Astrocyte of the spinal cord (primary cell): ENCODE measurements at regions not wholly inside any gene's neighbourhood (a gene's known extent, or its start where the extent isn't known, plus 50 kb on each side); places are given as distances from the start of the nearest gene placed in this dataset.

ENCODE experiments used
- DNase-seq: peaks from one replicate; pipeline ENCODE4 v3.0.0; 2011; ENCODE audit warnings: low read depth, low spot score
- H3K4me3 ChIP-seq: 2 replicates; pipeline ENCODE4 v1.5.1; 2011; ENCODE audit warnings: low read depth, mild to moderate bottlenecking, low read length, moderate library complexity
- CTCF ChIP-seq: IDR thresholded peaks from 2 replicates; pipeline ENCODE4 v1.5.1; 2012; ENCODE audit warnings: low read depth, mild to moderate bottlenecking, low read length, inconsistent platforms
- in situ Hi-C: cut with HindIII; loops from 2 replicates; pipeline ENCODE4 v1.10.0; 2017; ENCODE audit warnings: low sequenced_read_pairs

GRCh38 chr1:112317611-112318062, 78.4 kb upstream of the CTTNBP2NL start:
- no peak for DNase-seq
- in situ Hi-C loops: no loop called here
- no peak overlapping the region for H3K4me3 ChIP-seq
- TF ChIP-seq CTCF: no peak

GRCh38 chr1:112318263-112318662, 77.8 kb upstream of the CTTNBP2NL start:
- TF ChIP-seq CTCF: no peak
- no peak overlapping the region for H3K4me3 ChIP-seq
- in situ Hi-C loops: no loop called here
- DNase-seq: no peak

GRCh38 chr1:112318698-112319370, 77.2 kb upstream of the CTTNBP2NL start:
- in situ Hi-C loops: no loop called here
- H3K4me3 ChIP-seq: no peak overlapping the region
- TF ChIP-seq CTCF: no peak
- no peak for DNase-seq

- DNase-seq: no peak
- no peak overlapping the region for H3K4me3 ChIP-seq
- no peak for TF ChIP-seq CTCF
- in situ Hi-C loops: no loop called here
These were observed 76.5 kb upstream of the CTTNBP2NL start for GRCh38 chr1:112319371-112320040.

- no peak overlapping the region for H3K4me3 ChIP-seq
- TF ChIP-seq CTCF: no peak
- in situ Hi-C loops: no loop called here
- DNase-seq: no peak
These were observed 76.0 kb upstream of the CTTNBP2NL start for GRCh38 chr1:112320058-112320457.

- no peak for TF ChIP-seq CTCF
- in situ Hi-C loops: no loop called here
- no peak for DNase-seq
- no peak overlapping the region for H3K4me3 ChIP-seq
These were observed 74.0 kb upstream of the CTTNBP2NL start for GRCh38 chr1:112322018-112322417.
